GM23338 (cell line): ENCODE measurements at regions not wholly inside any gene's neighbourhood (a gene's known extent, or its start where the extent isn't known, plus 50 kb on each side); places are given as distances from the start of the nearest gene placed in this dataset.
A peak's percentile ranks its signal among the peaks of the same experiment; 100 is the strongest.

Experiments
- ATAC-seq: fragments of 200-7000 bp; cut with Tn5 transposase; 3 replicates; pipeline ENCODE4 v1.9.1; 2020
- DNase-seq: peaks from one replicate; pipeline ENCODE4 v3.0.0-alpha.2; 2015; ENCODE audit warnings: low spot score
- H2AFZ ChIP-seq: fragments of 200-600 bp; sonication (generic); 2 replicates; pipeline ENCODE4 v1.8.0; 2016; ENCODE audit warnings: antibody characterized with exemption, mild to moderate bottlenecking, moderate library complexity
- H3F3A ChIP-seq: fragments of 200-600 bp; sonication (generic); replicated peaks from 2 replicates; pipeline ENCODE4 v1.8.0; 2017; ENCODE audit warnings: antibody characterized with exemption, mixed run types, low read depth
- H3K27ac ChIP-seq: fragments of 200-600 bp; sonication (generic); 2 replicates; pipeline ENCODE4 v1.6.1; 2016; ENCODE audit warnings: low read depth
- H3K27me3 ChIP-seq: fragments of 200-600 bp; sonication (generic); 2 replicates; pipeline ENCODE4 v1.8.0; 2016; ENCODE audit warnings: mild to moderate bottlenecking, mixed run types, moderate library complexity; ENCODE audit not compliant: insufficient read depth
- H3K36me3 ChIP-seq: fragments of 200-600 bp; sonication (generic); 2 replicates; pipeline ENCODE4 v1.8.0; 2016; ENCODE audit warnings: mild to moderate bottlenecking; ENCODE audit not compliant: insufficient read depth
- H3K4me1 ChIP-seq: fragments of 200-600 bp; sonication (generic); 2 replicates; pipeline ENCODE4 v1.8.0; 2016; ENCODE audit warnings: mild to moderate bottlenecking, moderate library complexity; ENCODE audit not compliant: insufficient read depth
- H3K4me2 ChIP-seq: fragments of 200-600 bp; sonication (generic); 2 replicates; pipeline ENCODE4 v1.7.1; 2017; ENCODE audit warnings: mixed run types
- H3K4me3 ChIP-seq: fragments of 200-600 bp; sonication (generic); 2 replicates; pipeline ENCODE4 v1.6.1; 2016; ENCODE audit warnings: mixed run types
- H3K79me2 ChIP-seq: fragments of 200-600 bp; sonication (generic); replicated peaks from 2 replicates; pipeline ENCODE4 v1.8.0; 2017; ENCODE audit warnings: mild to moderate bottlenecking; ENCODE audit not compliant: insufficient read depth
- H3K9me2 ChIP-seq: fragments of 200-600 bp; sonication (generic); 2 replicates; pipeline ENCODE4 v1.8.0; 2017; ENCODE audit not compliant: insufficient read depth
- H4K20me1 ChIP-seq: fragments of 200-600 bp; sonication (generic); replicated peaks from 2 replicates; pipeline ENCODE4 v1.8.0; 2017; ENCODE audit warnings: mild to moderate bottlenecking; ENCODE audit not compliant: insufficient read depth
- H3K27ac Mint-ChIP-seq: 2 replicates; pipeline ENCODE4 v1.8.0; 2020; ENCODE audit warnings: inconsistent platforms, mild to moderate bottlenecking, moderate library complexity, mixed read lengths
- H3K27me3 Mint-ChIP-seq: 3 replicates; pipeline ENCODE4 v1.8.0; 2022; ENCODE audit warnings: low read depth, mild to moderate bottlenecking, moderate library complexity, mixed read lengths, inconsistent platforms; ENCODE audit not compliant: insufficient read depth, poor library complexity
- H3K36me3 Mint-ChIP-seq: 3 replicates; pipeline ENCODE4 v1.8.0; 2021; ENCODE audit warnings: low read depth, mild to moderate bottlenecking, inconsistent platforms, moderate library complexity, mixed read lengths
- H3K4me1 Mint-ChIP-seq: 3 replicates; pipeline ENCODE4 v1.8.0; 2020; ENCODE audit warnings: mild to moderate bottlenecking, inconsistent platforms, mixed read lengths
- H3K4me3 Mint-ChIP-seq: 3 replicates; pipeline ENCODE4 v1.8.0; 2021; ENCODE audit warnings: moderate library complexity, mild to moderate bottlenecking, inconsistent platforms, mixed read lengths
- H3K9me3 Mint-ChIP-seq: 3 replicates; pipeline ENCODE4 v1.8.0; 2020; ENCODE audit warnings: moderate library complexity, mild to moderate bottlenecking, inconsistent platforms, mixed read lengths
- CREB1 ChIP-seq: fragments of 250-450 bp; sonication (Bioruptor Pico); IDR thresholded peaks from 2 replicates; pipeline ENCODE4 v1.5.0; 2020; ENCODE audit warnings: low read depth, mild to moderate bottlenecking, moderate library complexity
- CTCF ChIP-seq, 2 experiments: fragments of 200-600 bp in 1 of 2; sonication (generic) in 1 of 2; conservative IDR thresholded peaks; 2 replicates each; pipeline versions ENCODE4 v1.5.1 to v1.6.1; 2016 to 2017; ENCODE audit warnings: antibody characterized with exemption in 2 of 2, low read depth in 2 of 2, mild to moderate bottlenecking in 2 of 2, moderate library complexity in 1 of 2
- EZH2 ChIP-seq: fragments of 200-600 bp; sonication (generic); IDR thresholded peaks from one replicate; pipeline ENCODE4 v1.8.0; 2017; ENCODE audit warnings: antibody characterized with exemption, mild to moderate bottlenecking, low read depth; ENCODE audit not compliant: unreplicated experiment
- NANOG ChIP-seq: IDR thresholded peaks from 2 replicates; pipeline ENCODE4 v1.6.1; 2016; ENCODE audit warnings: antibody characterized with exemption, borderline replicate concordance
- REST ChIP-seq: IDR thresholded peaks from one replicate; pipeline ENCODE4 v1.6.1; 2018; ENCODE audit warnings: antibody characterized with exemption; ENCODE audit not compliant: unreplicated experiment
- STAT1 ChIP-seq: IDR thresholded peaks from one replicate; pipeline ENCODE4 v1.6.1; 2016; ENCODE audit warnings: antibody characterized with exemption; ENCODE audit not compliant: unreplicated experiment

GRCh38 chr1:87941337-87941946, 612.8 kb downstream of the LMO4 start:
- Mint-ChIP-seq H3K9me3 (no peaks in the 10 kb centered on the region), H3K4me1 (peaks cover 23% of the 10 kb centered on the region), H3K27ac (no peak overlapping the region), H3K36me3 (no peaks in the 10 kb centered on the region), H3K27me3 (peaks cover 2% of the 10 kb centered on the region), H3K4me3 (peak overlapping the region; percentile 12; the same call in 1 of the 3 replicates)
- H3K4me2 ChIP-seq = peak overlapping the region; percentile 13
- no peaks in the 10 kb centered on the region for H3K36me3 ChIP-seq
- TF ChIP-seq CTCF (conservative IDR thresholded peaks at IDR 0.05; ENCODE audit: low read depth in 2 of 2) (no peak), NANOG (peak; percentile 63; the same call in 1 of the 2 replicates)
- no peaks in the 10 kb centered on the region for H3K27me3 ChIP-seq
- no peak overlapping the region; the same call in 1 of the 2 replicates for H2AFZ ChIP-seq
- peak; percentile 59; the same call in 2 of the 3 replicates for ATAC-seq
- H4K20me1 ChIP-seq = no peaks in the 10 kb centered on the region
- DNase-seq = peak; percentile 59
- H3K9me2 ChIP-seq = peaks cover 18% of the 10 kb centered on the region
- H3K79me2 ChIP-seq = no peaks in the 10 kb centered on the region
- no peak overlapping the region for H3K4me3 ChIP-seq
- no peak overlapping the region for H3K27ac ChIP-seq
- H3K4me1 ChIP-seq = peaks cover 14% of the 10 kb centered on the region
- H3F3A ChIP-seq = 0 out of 2 replicates have a peak, but pooled peaks cover 5% of the 10 kb centered on the region

- ATAC-seq = no peak
- H3K27ac Mint-ChIP-seq = no peak overlapping the region
- no peaks in the 10 kb centered on the region for H3K9me3 Mint-ChIP-seq
- Histone ChIP-seq H3K4me3 (no peak overlapping the region), H3K27me3 (no peaks in the 10 kb centered on the region), H3F3A (0 out of 2 replicates have a peak, but pooled peaks cover 5% of the 10 kb centered on the region), H2AFZ (no peak overlapping the region; the same call in 1 of the 2 replicates), H3K27ac (peak overlapping the region; percentile 75; the same call in 1 of the 2 replicates), H4K20me1 (no peaks in the 10 kb centered on the region), H3K4me1 (peaks cover 14% of the 10 kb centered on the region), H3K36me3 (no peaks in the 10 kb centered on the region), H3K9me2 (peaks cover 17% of the 10 kb centered on the region), H3K4me2 (peak overlapping the region; percentile 27; the same call in 1 of the 2 replicates), H3K79me2 (no peaks in the 10 kb centered on the region)
- TF ChIP-seq REST (no peak), CTCF (conservative IDR thresholded peaks at IDR 0.05; ENCODE audit: low read depth in 2 of 2) (no peak), STAT1 (no peak), CREB1 (CRISPR knock-in tag) (no peak), EZH2 (no peak)
- no peak for DNase-seq
- peaks cover 2% of the 10 kb centered on the region for H3K27me3 Mint-ChIP-seq
- no peak overlapping the region for H3K4me3 Mint-ChIP-seq
- H3K36me3 Mint-ChIP-seq = no peaks in the 10 kb centered on the region
- H3K4me1 Mint-ChIP-seq = peaks cover 23% of the 10 kb centered on the region
Measured at GRCh38 chr1:87942165-87942564, 613.5 kb downstream of the LMO4 start.
